ENCODE measurements at regions not wholly inside any gene's neighbourhood (a gene's known extent, or its start where the extent isn't known, plus 50 kb on each side); places are given as distances from the start of the nearest gene placed in this dataset.
"Not testable (repeated sequence)": the region's sequence is repeated elsewhere in the genome, so short reads cannot be mapped to it uniquely, and the experiment has no call there.

DNA sequence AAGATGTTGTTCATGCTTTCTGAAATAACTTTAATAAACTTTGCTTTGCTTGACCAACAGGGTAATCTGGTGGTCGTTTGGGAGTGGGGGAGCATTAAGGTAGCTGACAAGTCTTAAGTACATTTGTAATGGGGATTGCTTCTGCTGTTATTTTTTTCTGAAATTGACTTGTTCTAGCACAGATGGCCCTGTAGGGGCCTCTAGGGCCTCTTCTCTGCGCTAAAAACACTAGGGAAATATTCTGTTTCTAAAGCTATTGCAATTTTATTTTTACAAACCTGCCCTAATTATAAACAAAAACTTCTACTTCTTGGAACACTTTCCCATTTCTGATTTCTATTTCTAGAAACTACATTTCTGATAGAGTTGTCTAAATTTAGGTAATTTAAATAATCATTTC is 191.3 kb upstream of the KCNJ3 start:
- Mint-ChIP-seq H3K27me3 (no peaks in the 10 kb centered on the region), H3K36me3 (no peaks in the 10 kb centered on the region), H3K27ac (no peak overlapping the region), H3K4me1 (no peaks in the 10 kb centered on the region), H3K9me3 (peaks cover 5% of the 10 kb centered on the region), H3K4me3 (no peak overlapping the region)
- ATAC-seq = no peak

DNA sequence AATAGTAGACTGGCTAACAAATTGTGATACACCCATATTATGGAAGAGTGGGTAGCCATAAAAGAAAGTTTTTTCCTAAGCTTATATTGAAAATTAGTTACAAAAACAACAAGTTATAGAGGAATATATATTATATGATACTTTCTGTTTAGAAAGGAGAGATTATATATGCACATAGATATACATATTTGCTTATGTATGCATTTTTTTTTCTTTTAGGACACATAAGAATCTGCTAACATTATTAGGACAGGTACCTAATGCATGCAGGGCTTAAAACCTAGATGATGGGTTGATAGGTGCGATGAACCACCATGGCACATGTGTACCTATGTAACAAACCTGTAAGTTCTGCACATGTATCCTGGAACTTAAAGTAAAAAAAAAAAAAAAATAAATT is 179.6 kb upstream of the KCNJ3 start:
- Mint-ChIP-seq H3K36me3 (no peaks in the 10 kb centered on the region), H3K27me3 (no peaks in the 10 kb centered on the region), H3K27ac (no peak overlapping the region), H3K4me1 (no peaks in the 10 kb centered on the region), H3K4me3 (no peak overlapping the region), H3K9me3 (peaks cover 4% of the 10 kb centered on the region)
- no peak for ATAC-seq

DNA sequence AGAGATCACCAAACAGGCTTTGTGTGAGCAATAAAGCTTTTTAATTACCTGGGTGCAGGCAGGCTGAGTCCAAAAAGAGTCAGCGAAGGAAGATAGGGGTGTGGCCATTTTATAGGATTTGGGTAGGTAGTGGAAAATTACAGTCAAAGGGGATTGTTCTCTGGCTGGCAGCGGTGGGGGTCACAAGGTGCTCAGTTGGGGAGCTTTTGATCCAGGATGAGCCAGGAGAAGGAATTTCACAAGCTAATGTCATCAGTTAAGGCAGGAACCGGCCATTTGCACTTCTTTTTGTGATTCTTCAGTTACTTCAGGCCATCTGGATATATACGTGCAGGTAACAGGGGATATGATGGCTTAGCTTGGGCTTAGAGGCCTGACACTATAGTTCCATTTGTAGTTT is 177.5 kb upstream of the KCNJ3 start:
- not testable (repeated sequence) for H3K4me3 Mint-ChIP-seq, H3K27me3 Mint-ChIP-seq, H3K9me3 Mint-ChIP-seq, H3K36me3 Mint-ChIP-seq, H3K27ac Mint-ChIP-seq, ATAC-seq, H3K4me1 Mint-ChIP-seq

DNA sequence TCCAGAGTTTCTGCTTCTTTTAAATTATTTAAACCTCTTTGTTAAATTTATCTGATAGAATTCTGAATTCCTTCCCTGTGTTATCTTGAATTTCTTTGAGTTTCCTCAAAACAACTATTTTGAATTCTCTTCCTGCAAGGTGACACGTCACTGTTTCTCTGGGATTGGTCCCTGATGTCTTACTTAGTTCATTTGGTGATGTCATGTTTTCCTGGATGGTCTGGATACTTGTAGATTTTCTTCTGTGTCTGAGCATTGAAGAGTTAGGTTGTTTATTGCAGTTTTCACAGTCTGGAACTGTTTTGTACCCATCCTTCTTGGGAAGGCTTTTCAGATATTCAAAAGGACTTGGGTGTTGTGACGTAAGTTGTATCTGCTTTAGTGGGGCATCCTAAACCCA is 172.3 kb upstream of the KCNJ3 start:
- ATAC-seq = no peak
- no peak overlapping the region for H3K4me3 Mint-ChIP-seq
- no peaks in the 10 kb centered on the region for H3K36me3 Mint-ChIP-seq
- H3K27me3 Mint-ChIP-seq = no peaks in the 10 kb centered on the region
- H3K27ac Mint-ChIP-seq = no peak overlapping the region
- no peaks in the 10 kb centered on the region for H3K4me1 Mint-ChIP-seq
- peaks cover 4% of the 10 kb centered on the region for H3K9me3 Mint-ChIP-seq

DNA sequence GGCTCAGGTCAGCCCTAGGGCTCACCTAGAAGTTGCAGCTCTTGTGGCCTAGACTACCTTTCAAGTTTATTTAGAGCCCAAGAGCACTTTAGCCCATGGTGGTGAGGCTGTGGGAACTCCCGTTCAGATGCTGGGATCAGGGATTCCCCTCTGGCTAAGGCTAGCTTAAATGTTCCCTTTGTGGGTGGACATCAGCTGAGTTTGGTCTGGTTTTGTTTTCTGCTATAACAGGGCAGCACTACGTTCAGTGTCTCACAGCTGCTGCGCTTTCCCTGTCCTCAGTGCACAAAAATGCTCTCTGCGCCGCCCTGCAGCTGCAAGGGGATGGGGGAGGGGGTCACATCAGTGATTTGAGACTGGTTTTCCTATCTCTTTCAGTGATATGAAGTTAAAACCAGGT is 170.5 kb upstream of the KCNJ3 start:
- Mint-ChIP-seq H3K4me3 (no peak overlapping the region), H3K9me3 (peaks cover 4% of the 10 kb centered on the region), H3K4me1 (no peaks in the 10 kb centered on the region), H3K27me3 (no peaks in the 10 kb centered on the region), H3K27ac (no peak overlapping the region), H3K36me3 (no peaks in the 10 kb centered on the region)
- ATAC-seq = no peak

DNA sequence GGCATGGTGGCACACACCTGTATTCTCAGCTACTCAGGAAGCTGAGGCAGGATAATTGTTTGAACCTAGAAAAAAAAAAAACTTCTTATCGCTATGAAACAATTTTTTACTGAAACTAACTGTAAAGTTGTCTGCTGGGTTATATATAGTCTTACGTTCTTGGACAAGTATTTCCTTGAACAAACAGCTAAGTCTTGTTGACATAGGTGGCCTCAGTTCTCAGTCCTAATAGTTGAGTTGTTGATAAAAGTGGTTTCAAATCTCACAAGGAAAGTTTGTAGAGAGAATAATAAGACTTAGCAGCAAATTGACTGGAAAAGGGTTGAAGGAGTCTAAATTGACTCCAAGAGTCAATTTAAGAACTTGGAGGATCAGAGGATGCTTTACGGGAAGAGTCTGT is 166.5 kb upstream of the KCNJ3 start:
- H3K27ac Mint-ChIP-seq = no peak overlapping the region
- H3K4me1 Mint-ChIP-seq = no peaks in the 10 kb centered on the region
- H3K27me3 Mint-ChIP-seq = no peaks in the 10 kb centered on the region
- no peak for ATAC-seq
- H3K36me3 Mint-ChIP-seq = no peaks in the 10 kb centered on the region
- peaks cover 4% of the 10 kb centered on the region for H3K9me3 Mint-ChIP-seq
- H3K4me3 Mint-ChIP-seq = no peak overlapping the region

DNA sequence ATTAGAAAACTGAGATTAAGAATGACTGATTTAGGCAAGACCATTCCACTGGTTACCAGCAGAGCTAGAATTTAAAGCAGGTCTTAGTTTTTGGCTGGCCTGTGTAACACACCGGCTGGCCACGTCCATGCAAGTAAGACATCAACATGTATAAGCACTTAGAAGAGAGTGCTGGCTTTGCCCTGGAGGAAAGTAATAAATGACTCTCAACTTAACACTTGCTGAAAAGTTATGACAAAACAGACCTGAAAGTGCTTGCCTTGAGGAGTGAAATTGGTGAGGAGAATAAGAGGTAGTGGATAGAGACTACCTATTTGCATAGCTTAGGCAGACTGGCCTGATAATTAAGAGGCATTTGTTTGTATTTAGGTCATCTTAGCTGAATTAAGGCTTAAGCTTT is 165.7 kb upstream of the KCNJ3 start:
- Mint-ChIP-seq H3K27me3 (no peaks in the 10 kb centered on the region), H3K36me3 (no peaks in the 10 kb centered on the region), H3K4me1 (no peaks in the 10 kb centered on the region), H3K4me3 (no peak overlapping the region), H3K27ac (no peak overlapping the region), H3K9me3 (peaks cover 4% of the 10 kb centered on the region)
- no peak for ATAC-seq

DNA sequence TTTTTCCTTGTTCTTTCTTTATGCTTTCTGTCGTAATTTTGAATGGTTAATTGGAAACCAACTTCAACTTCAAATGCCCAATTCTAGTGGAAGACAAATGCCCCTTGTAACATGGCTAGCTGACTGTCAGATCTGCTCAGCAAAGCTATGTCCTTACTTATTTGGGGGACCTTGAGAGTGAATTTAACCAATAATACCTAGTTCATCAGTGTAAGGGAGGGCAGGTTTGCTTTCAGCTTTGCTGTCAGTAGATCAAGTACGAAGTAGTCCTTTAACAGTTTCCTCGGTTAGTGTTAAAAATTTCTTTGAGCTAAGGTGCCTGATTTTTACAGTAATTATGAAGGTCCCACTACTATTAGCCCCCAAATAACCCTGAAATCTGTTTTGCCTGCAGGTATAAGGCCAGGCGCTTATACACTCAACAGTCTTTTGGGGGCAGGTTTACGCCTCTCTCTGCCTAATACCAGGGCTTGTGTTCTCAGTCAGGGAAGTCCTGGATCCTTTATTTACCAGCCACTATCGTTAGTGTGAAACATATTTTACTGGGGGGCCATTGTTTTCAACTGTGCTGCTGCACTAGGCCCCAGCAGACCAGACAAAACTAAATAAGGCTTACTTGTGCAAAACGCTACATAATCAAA is 165.1 kb upstream of the KCNJ3 start:
- H3K9me3 Mint-ChIP-seq = peaks cover 4% of the 10 kb centered on the region
- no peak for ATAC-seq
- no peaks in the 10 kb centered on the region for H3K36me3 Mint-ChIP-seq
- no peak overlapping the region for H3K4me3 Mint-ChIP-seq
- no peaks in the 10 kb centered on the region for H3K27me3 Mint-ChIP-seq
- no peak overlapping the region for H3K27ac Mint-ChIP-seq
- no peaks in the 10 kb centered on the region for H3K4me1 Mint-ChIP-seq

DNA sequence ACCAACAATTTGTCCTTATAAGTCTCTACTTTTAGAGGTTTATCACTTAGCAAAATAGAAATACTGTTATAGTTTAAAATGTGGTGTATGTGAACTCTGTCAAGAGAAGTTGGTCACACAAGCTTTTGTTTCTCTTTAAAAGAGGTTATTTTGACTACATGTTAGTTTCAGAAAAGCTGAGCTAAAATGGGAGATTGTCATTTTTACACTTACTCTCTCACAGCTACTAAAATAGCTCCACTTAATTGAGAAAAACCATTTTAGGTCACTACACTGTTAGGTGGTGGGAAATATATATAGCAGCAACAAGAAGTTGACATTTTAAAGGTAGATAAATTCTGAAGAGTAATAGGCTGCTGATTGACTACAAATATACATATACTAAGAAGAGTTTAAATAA is 161.5 kb upstream of the KCNJ3 start:
- Mint-ChIP-seq H3K36me3 (no peaks in the 10 kb centered on the region), H3K4me1 (no peaks in the 10 kb centered on the region), H3K27ac (no peak overlapping the region), H3K27me3 (no peaks in the 10 kb centered on the region), H3K9me3 (peaks cover 4% of the 10 kb centered on the region), H3K4me3 (no peak overlapping the region)
- ATAC-seq = no peak

DNA sequence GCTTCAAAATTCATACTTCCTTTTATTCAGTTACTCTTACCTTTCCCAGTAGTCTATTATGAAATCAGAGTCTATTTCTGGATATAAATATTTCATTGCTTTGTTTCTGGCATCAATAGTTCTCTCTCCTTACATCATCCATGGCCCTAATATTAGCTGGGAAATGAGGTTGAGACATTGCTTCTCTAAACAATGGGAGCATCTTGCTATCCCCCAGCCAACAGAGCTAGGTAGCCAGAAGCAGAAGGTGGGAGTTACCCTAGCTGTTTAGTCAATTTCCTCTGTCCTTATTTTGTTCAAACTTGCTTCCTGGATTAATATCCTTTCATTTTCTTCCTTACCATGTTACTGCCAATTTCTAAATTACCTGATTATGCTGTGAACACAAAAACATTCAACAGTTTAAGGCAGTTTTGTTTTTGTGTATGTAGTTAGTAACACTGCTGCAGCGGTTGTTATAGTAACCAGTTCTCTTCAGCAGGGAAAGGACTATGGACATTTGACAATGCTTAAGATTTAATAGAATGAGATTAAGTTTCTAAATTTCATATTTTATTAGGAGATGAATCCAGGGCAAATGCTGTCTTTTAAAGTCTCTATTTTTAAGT is 160.5 kb upstream of the KCNJ3 start:
- Mint-ChIP-seq H3K36me3 (no peaks in the 10 kb centered on the region), H3K27me3 (no peaks in the 10 kb centered on the region), H3K9me3 (peaks cover 4% of the 10 kb centered on the region), H3K27ac (no peak overlapping the region), H3K4me1 (no peaks in the 10 kb centered on the region), H3K4me3 (no peak overlapping the region)
- no peak for ATAC-seq

DNA sequence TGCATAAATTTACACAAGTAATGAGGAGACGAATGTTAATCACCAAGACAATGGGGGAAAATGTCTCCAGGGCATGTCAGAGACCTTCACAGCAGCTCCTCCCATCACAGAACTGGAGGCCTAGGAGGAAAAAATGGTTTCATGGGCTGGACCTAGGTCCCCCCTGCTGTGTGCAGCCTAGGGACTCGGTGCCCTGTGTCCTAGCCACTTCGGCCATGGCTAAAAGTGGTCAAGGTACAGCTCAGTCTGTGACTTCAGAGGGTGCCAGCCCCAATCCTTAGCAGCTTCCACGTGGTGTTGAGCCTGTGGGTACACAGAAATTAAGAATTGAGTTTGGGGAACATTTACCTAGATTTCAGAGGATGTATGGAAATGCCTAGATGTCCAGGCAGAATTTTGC is 152.2 kb upstream of the KCNJ3 start:
- Mint-ChIP-seq H3K36me3 (no peaks in the 10 kb centered on the region), H3K9me3 (peaks cover 20% of the 10 kb centered on the region), H3K4me1 (no peaks in the 10 kb centered on the region), H3K27me3 (no peaks in the 10 kb centered on the region), H3K4me3 (no peak overlapping the region), H3K27ac (no peak overlapping the region)
- no peak for ATAC-seq

DNA sequence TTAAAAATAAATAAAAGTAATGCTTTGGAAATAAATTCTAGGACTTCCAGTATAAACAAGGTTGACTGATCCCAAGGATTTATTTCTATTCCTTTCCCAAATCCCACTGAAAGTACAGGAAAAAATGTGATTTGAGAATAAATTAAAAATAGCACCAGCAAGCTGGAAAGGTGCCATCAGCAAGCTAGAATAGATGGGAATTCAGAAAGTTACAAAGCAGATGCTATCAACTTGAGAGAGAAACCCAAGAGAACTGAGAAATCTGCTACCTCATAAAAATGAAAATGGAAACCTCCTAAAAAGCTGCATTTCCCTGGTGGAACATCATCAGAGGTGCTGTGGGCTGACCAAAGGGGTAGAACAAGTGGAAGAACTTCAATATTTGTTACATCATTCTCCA is 148.6 kb upstream of the KCNJ3 start:
- H3K9me3 Mint-ChIP-seq = peaks cover 20% of the 10 kb centered on the region
- no peak for ATAC-seq
- no peaks in the 10 kb centered on the region for H3K36me3 Mint-ChIP-seq
- no peak overlapping the region for H3K27ac Mint-ChIP-seq
- no peaks in the 10 kb centered on the region for H3K4me1 Mint-ChIP-seq
- H3K4me3 Mint-ChIP-seq = no peak overlapping the region
- no peaks in the 10 kb centered on the region for H3K27me3 Mint-ChIP-seq

DNA sequence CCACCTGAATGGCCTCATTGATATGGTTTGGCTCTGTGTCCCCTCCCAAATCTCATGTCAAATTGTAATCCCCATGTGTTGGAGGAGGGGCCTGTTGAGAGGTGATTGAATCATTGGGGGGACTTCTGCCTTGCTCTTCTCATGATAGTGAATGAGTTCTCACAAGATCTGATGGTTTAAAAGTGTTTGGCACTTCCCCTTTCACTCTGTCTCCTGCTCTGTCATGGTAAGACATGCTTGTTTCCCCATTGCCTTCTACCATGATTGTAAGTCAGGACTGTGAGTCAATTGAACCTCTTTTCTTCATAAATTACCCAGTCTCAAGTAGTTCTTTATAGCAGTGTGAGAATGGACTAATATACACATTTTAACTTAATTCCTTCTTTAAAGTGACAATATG is 146.8 kb upstream of the KCNJ3 start:
- Mint-ChIP-seq H3K4me1 (no peaks in the 10 kb centered on the region), H3K9me3 (peaks cover 8% of the 10 kb centered on the region), H3K36me3 (no peaks in the 10 kb centered on the region), H3K4me3 (no peak overlapping the region), H3K27me3 (no peaks in the 10 kb centered on the region), H3K27ac (no peak overlapping the region)
- ATAC-seq = no peak

DNA sequence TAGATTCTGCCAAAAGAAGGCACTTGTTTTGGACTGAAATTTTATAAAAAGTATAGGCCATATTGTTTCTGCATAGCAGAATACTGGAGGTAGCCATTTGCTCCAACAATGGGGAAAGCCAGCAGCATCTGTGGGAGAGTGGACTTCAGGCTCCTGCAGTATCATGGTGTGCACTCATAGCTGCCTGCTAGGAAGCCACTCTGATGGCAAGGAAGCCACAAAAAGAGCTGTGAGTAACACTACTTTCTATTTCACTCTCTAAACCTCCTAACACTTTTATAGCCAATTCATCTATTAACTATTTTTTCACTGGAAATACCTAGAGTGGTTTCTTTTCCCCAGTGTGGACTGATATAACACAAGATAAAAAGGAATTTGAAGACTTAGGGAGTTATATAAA is 144.4 kb upstream of the KCNJ3 start:
- H3K27ac Mint-ChIP-seq = no peak overlapping the region
- H3K4me1 Mint-ChIP-seq = no peaks in the 10 kb centered on the region
- no peaks in the 10 kb centered on the region for H3K9me3 Mint-ChIP-seq
- ATAC-seq = no peak
- no peaks in the 10 kb centered on the region for H3K36me3 Mint-ChIP-seq
- H3K4me3 Mint-ChIP-seq = no peak overlapping the region
- no peaks in the 10 kb centered on the region for H3K27me3 Mint-ChIP-seq

DNA sequence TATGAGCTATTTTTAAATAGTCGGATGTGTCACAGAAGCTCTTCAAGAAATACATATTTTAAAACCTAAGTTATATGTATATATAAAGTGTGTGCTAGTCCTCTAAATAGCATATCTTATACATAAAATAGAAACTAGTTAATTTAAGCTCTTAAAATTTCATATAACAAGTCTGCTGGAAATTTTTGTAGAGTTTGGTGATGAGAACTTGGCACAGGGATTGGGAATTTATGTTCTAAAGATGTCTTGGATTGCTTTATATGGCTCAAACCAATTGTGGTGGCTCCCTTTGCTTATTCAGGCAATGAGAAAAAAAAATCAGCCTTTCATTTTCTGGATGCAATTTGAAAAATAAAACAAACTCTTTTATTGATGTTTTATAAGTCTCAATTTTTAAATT is 142.8 kb upstream of the KCNJ3 start:
- Mint-ChIP-seq H3K27ac (no peak overlapping the region), H3K4me3 (no peak overlapping the region), H3K9me3 (no peaks in the 10 kb centered on the region), H3K27me3 (no peaks in the 10 kb centered on the region), H3K36me3 (no peaks in the 10 kb centered on the region), H3K4me1 (no peaks in the 10 kb centered on the region)
- ATAC-seq = no peak

DNA sequence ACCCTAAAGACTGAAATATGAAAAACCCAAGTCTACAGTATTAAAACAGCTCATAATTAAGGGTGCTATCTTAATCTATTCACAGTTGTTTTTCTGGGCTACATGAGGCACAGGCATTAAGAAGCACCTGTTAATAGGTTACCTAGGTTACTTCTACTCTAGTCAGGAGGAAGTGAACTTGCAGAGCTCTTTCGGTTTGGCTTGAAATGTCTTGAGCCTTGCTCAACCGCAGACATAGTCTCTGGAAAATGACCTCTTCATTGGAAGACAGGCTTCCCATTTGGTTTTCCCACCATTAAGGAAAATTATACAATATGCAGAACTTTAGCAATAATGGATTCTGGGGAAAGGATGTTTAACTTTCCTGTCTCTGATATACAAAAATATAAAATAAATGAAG is 142.3 kb upstream of the KCNJ3 start:
- Mint-ChIP-seq H3K4me1 (no peaks in the 10 kb centered on the region), H3K27me3 (no peaks in the 10 kb centered on the region), H3K9me3 (no peaks in the 10 kb centered on the region), H3K36me3 (no peaks in the 10 kb centered on the region), H3K27ac (no peak overlapping the region), H3K4me3 (no peak overlapping the region)
- no peak for ATAC-seq

DNA sequence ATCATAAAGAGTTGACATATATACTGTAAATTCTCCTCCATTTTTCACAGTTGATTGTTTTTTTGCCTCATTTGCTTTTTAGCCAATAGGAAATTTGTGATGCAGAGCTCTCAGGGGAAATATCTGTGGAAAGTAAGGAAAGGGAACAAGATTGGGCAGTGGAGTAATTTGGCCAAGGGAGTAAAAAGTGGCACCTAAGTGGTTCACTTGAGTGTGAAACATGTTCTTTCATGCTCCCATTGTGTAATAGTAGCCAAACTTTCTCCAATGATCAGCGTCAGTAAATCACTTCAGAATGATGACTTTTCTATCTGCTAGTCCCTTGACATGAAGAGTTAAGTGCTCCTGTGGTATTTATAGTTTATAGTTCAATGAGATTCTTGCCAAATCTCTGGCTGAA is 141.9 kb upstream of the KCNJ3 start:
- H3K4me1 Mint-ChIP-seq = no peaks in the 10 kb centered on the region
- H3K4me3 Mint-ChIP-seq = no peak overlapping the region
- H3K27ac Mint-ChIP-seq = no peak overlapping the region
- no peaks in the 10 kb centered on the region for H3K36me3 Mint-ChIP-seq
- no peaks in the 10 kb centered on the region for H3K9me3 Mint-ChIP-seq
- no peaks in the 10 kb centered on the region for H3K27me3 Mint-ChIP-seq
- no peak for ATAC-seq

All from stimulated activated memory B cell treated with anti-CD40 and anti-IgM and Interleukin-4, amounts not matched to agents 10 μg/mL and 1 μg/mL and 100 μg/mL, for 72 hours (primary cell).